DND-41 (cell line): ENCODE measurements at regions not wholly inside any gene's neighbourhood (a gene's known extent, or its start where the extent isn't known, plus 50 kb on each side); places are given as distances from the start of the nearest gene placed in this dataset.

ENCODE experiments used
- ATAC-seq: fragments of 200-7000 bp; cut with Tn5 transposase; 3 replicates; pipeline ENCODE4 v1.9.1; 2021; ENCODE audit warnings: low read depth; ENCODE audit not compliant: insufficient read depth
- DNase-seq: peaks from one replicate; pipeline ENCODE4 v3.0.0-alpha.2; 2020
- H2AFZ ChIP-seq: 2 replicates; pipeline ENCODE4 v1.6.0; 2012; ENCODE audit warnings: low read depth, low read length
- H3K27ac ChIP-seq: 2 replicates; pipeline ENCODE4 v1.5.1; 2012; ENCODE audit warnings: low read length, inconsistent platforms
- H3K27me3 ChIP-seq: fragments of 200-600 bp; sonication (generic); 2 replicates; pipeline ENCODE4 v1.6.0; 2012; ENCODE audit warnings: low read length, mild to moderate bottlenecking, inconsistent platforms; ENCODE audit not compliant: insufficient read depth, poor library complexity
- H3K36me3 ChIP-seq: 2 replicates; pipeline ENCODE4 v1.5.1; 2012; ENCODE audit warnings: low read length, inconsistent platforms; ENCODE audit not compliant: insufficient read depth
- H3K4me1 ChIP-seq: 2 replicates; pipeline ENCODE4 v1.5.1; 2012; ENCODE audit warnings: mild to moderate bottlenecking, low read length; ENCODE audit not compliant: insufficient read depth
- H3K4me2 ChIP-seq: 2 replicates; pipeline ENCODE4 v1.6.0; 2012; ENCODE audit warnings: mild to moderate bottlenecking, moderate library complexity, low read length, inconsistent platforms; ENCODE audit not compliant: insufficient read depth
- H3K4me3 ChIP-seq, 2 experiments: fragments of 200-600 bp in 1 of 2; shearing (Covaris generic) in 1 of 2; 2 replicates each; pipeline ENCODE4 v1.5.1; 2012 to 2016; ENCODE audit warnings: inconsistent platforms in 2 of 2, low read length in 2 of 2, mild to moderate bottlenecking in 2 of 2, low read depth in 1 of 2, moderate library complexity in 1 of 2
- H3K79me2 ChIP-seq: 2 replicates; pipeline ENCODE4 v1.6.0; 2012; ENCODE audit warnings: low read length, inconsistent platforms; ENCODE audit not compliant: insufficient read depth
- H3K9ac ChIP-seq: 2 replicates; pipeline ENCODE4 v1.6.0; 2012; ENCODE audit warnings: low read depth, mild to moderate bottlenecking, inconsistent platforms, low read length, moderate library complexity
- H3K9me3 ChIP-seq: 2 replicates; pipeline ENCODE4 v1.5.1; 2012; ENCODE audit warnings: low read length, moderate library complexity, mild to moderate bottlenecking, inconsistent platforms; ENCODE audit not compliant: insufficient read depth, severe bottlenecking
- H4K20me1 ChIP-seq: 2 replicates; pipeline ENCODE4 v1.6.0; 2012; ENCODE audit warnings: low read length; ENCODE audit not compliant: insufficient read depth
- EZH2 ChIP-seq: IDR thresholded peaks from 3 replicates; pipeline ENCODE4 v1.6.1; 2012; ENCODE audit warnings: borderline replicate concordance, low read depth, mild to moderate bottlenecking, moderate library complexity, low read length, inconsistent platforms; ENCODE audit not compliant: severe bottlenecking
- TF ChIP-seq, protein P1 (sequence below): IDR thresholded peaks from 2 replicates; pipeline ENCODE4 v1.5.1; 2012; ENCODE audit warnings: borderline replicate concordance, low read length, moderate library complexity, mild to moderate bottlenecking; ENCODE audit not compliant: poor library complexity, severe bottlenecking; ENCODE audit errors: extremely low read depth

DNA sequence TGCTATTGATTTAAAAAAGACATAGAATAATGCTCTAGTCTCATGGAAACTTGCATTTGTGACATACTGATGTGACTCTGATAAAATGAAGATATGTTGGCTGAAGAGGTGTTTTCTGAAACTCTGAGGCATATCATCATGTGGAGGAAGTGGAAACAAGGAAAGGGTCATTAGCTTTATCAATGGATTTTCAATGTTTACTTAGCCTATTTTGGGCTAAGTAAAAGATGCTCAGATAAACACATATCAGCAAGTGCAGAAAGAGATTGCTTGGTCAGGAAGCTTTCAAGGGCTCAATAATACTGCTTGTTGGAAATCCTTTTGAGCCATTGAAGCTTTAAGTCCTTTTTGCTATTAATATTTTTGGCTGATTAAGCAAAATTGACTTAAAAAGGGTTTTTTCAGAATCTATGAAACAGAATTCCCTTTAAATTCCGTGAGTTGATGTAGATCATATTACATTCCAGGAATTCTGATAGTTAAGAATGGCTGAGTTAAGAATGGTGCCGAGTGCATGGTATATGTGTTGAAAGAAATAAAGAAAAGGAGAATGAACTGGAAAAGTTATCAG lies 952.8 kb upstream of the SPRY2 start:
- H3K36me3 ChIP-seq = no peaks in the 10 kb centered on the region
- no peak for TF ChIP-seq EZH2
- TF ChIP-seq, protein P1, sequence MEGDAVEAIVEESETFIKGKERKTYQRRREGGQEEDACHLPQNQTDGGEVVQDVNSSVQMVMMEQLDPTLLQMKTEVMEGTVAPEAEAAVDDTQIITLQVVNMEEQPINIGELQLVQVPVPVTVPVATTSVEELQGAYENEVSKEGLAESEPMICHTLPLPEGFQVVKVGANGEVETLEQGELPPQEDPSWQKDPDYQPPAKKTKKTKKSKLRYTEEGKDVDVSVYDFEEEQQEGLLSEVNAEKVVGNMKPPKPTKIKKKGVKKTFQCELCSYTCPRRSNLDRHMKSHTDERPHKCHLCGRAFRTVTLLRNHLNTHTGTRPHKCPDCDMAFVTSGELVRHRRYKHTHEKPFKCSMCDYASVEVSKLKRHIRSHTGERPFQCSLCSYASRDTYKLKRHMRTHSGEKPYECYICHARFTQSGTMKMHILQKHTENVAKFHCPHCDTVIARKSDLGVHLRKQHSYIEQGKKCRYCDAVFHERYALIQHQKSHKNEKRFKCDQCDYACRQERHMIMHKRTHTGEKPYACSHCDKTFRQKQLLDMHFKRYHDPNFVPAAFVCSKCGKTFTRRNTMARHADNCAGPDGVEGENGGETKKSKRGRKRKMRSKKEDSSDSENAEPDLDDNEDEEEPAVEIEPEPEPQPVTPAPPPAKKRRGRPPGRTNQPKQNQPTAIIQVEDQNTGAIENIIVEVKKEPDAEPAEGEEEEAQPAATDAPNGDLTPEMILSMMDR = no peak
- no peaks in the 10 kb centered on the region for H3K27me3 ChIP-seq
- DNase-seq = no peak
- H3K9me3 ChIP-seq = no peaks in the 10 kb centered on the region
- ATAC-seq = no peak
- no peak overlapping the region for H2AFZ ChIP-seq
- H3K4me3 ChIP-seq = no peak overlapping the region
- no peak overlapping the region for H3K27ac ChIP-seq
- H3K9ac ChIP-seq = no peak overlapping the region
- no peak overlapping the region for H3K4me2 ChIP-seq
- no peaks in the 10 kb centered on the region for H3K79me2 ChIP-seq
- H4K20me1 ChIP-seq = no peaks in the 10 kb centered on the region
- H3K4me1 ChIP-seq = no peaks in the 10 kb centered on the region

DNA sequence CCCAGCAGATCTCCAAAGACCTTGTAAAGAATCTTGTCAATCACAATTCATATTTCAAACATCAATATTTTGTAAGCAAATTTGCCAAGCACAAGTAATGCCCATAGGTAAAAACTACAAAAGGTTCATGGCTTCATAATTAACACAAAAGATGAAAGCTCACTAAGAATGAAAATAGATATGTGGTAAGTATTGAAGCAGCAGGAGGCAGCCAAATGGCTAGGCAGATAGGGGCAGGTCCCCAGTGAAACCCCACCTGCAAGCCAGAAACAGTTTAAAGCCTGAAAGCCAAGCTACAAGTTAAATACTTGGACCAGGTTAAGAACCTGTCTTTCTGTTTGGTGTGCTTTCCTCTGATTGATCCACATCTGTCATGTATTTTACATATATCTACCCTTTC lies 942.6 kb upstream of the SPRY2 start:
- H3K4me1 ChIP-seq = no peaks in the 10 kb centered on the region
- H3K9ac ChIP-seq = no peak overlapping the region
- no peak for TF ChIP-seq EZH2
- TF ChIP-seq, protein P1 = no peak
- DNase-seq (no peak), ATAC-seq (no peak)
- no peaks in the 10 kb centered on the region for H3K36me3 ChIP-seq
- no peaks in the 10 kb centered on the region for H3K79me2 ChIP-seq
- H2AFZ ChIP-seq = no peak overlapping the region
- no peaks in the 10 kb centered on the region for H3K9me3 ChIP-seq
- no peak overlapping the region for H3K27ac ChIP-seq
- no peaks in the 10 kb centered on the region for H3K27me3 ChIP-seq
- H3K4me2 ChIP-seq = no peak overlapping the region
- no peaks in the 10 kb centered on the region for H4K20me1 ChIP-seq
- no peak overlapping the region for H3K4me3 ChIP-seq

DNA sequence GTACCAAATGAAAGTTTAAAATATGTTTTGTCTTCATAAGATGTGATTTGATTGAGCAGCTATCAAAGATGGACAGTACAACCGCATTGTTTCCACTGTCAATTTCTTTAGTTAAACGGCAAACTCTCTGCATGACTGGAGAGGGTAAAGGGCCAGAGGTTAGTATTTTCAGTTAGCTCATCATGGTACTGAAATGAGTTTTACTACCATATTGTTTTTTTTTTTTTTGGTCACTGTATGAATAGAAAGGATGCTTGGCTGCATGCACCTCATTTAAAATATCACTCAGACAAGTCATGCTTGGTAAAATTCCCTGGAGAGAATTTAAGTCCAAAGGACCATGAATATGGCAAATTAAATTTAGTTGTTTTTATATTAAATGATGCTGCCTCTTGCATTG lies 942.1 kb upstream of the SPRY2 start:
- Histone ChIP-seq H3K27ac (no peak overlapping the region), H3K27me3 (no peaks in the 10 kb centered on the region), H4K20me1 (no peaks in the 10 kb centered on the region), H3K4me2 (no peak overlapping the region), H3K9me3 (no peaks in the 10 kb centered on the region), H3K4me3 (no peak overlapping the region), H3K36me3 (no peaks in the 10 kb centered on the region), H3K79me2 (no peaks in the 10 kb centered on the region), H3K9ac (no peak overlapping the region), H2AFZ (no peak overlapping the region), H3K4me1 (no peaks in the 10 kb centered on the region)
- no peak for DNase-seq
- ATAC-seq = no peak
- TF ChIP-seq EZH2 = no peak
- TF ChIP-seq, protein P1 = no peak
